ENCODE measurements at regions not wholly inside any gene's neighbourhood (a gene's known extent, or its start where the extent isn't known, plus 50 kb on each side); places are given as distances from the start of the nearest gene placed in this dataset.

DNA sequence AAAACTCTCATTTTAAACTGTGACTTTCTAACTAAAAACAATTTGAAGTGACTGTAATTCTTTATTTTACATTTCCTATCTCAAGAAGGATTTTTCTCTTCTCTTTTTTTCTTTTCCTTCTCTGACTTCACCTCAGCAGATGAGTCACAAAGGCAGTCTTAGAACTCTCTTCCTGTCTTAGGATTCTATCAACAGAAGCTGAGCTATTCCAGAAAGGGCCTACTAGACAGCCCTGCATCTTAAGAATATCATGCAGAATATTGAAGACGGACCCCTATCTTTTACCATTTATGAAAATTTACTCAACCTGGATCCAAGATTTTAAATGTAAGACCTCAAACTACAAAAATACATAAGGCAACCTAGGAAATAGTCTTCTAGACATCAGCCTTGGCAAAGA is 365.7 kb upstream of the SEMA3C start:
- H3K9ac ChIP-seq (ENCODE audit: low read depth in 1 of 2, low read length in 2 of 2), result no peak overlapping the region
- H3K27ac ChIP-seq (ENCODE audit: low read depth in 1 of 2, low read length in 2 of 2), result no peak overlapping the region
- WGBS, result 83% methylated on average over 1 of the region's 1 CpG
- H3K9me3 ChIP-seq (ENCODE audit: control insufficient read depth in 4 of 4, low read length in 3 of 4), result peaks cover 0 to 3% (median 0%) of the 10 kb centered on the region in 4 donors
- no peaks in the 10 kb centered on the region for H3K4me1 ChIP-seq (ENCODE audit: control insufficient read depth in 4 of 4, insufficient read depth in 4 of 4, low read length in 3 of 4)
- no peak for DNase-seq (ENCODE audit: low spot score)
- no peak overlapping the region for H3K4me3 ChIP-seq (ENCODE audit: low read depth in 1 of 3, low read length in 3 of 3)
- no peak for TF ChIP-seq JUND (IDR thresholded peaks at IDR 0.05)
- no peak for TF ChIP-seq HNF4A (conservative IDR thresholded peaks at IDR 0.05)
- no peak for TF ChIP-seq TAF1 (conservative IDR thresholded peaks at IDR 0.05)
- TF ChIP-seq, protein P1, sequence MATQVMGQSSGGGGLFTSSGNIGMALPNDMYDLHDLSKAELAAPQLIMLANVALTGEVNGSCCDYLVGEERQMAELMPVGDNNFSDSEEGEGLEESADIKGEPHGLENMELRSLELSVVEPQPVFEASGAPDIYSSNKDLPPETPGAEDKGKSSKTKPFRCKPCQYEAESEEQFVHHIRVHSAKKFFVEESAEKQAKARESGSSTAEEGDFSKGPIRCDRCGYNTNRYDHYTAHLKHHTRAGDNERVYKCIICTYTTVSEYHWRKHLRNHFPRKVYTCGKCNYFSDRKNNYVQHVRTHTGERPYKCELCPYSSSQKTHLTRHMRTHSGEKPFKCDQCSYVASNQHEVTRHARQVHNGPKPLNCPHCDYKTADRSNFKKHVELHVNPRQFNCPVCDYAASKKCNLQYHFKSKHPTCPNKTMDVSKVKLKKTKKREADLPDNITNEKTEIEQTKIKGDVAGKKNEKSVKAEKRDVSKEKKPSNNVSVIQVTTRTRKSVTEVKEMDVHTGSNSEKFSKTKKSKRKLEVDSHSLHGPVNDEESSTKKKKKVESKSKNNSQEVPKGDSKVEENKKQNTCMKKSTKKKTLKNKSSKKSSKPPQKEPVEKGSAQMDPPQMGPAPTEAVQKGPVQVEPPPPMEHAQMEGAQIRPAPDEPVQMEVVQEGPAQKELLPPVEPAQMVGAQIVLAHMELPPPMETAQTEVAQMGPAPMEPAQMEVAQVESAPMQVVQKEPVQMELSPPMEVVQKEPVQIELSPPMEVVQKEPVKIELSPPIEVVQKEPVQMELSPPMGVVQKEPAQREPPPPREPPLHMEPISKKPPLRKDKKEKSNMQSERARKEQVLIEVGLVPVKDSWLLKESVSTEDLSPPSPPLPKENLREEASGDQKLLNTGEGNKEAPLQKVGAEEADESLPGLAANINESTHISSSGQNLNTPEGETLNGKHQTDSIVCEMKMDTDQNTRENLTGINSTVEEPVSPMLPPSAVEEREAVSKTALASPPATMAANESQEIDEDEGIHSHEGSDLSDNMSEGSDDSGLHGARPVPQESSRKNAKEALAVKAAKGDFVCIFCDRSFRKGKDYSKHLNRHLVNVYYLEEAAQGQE (IDR thresholded peaks at IDR 0.05), result no peak
- TF ChIP-seq, protein P2, sequence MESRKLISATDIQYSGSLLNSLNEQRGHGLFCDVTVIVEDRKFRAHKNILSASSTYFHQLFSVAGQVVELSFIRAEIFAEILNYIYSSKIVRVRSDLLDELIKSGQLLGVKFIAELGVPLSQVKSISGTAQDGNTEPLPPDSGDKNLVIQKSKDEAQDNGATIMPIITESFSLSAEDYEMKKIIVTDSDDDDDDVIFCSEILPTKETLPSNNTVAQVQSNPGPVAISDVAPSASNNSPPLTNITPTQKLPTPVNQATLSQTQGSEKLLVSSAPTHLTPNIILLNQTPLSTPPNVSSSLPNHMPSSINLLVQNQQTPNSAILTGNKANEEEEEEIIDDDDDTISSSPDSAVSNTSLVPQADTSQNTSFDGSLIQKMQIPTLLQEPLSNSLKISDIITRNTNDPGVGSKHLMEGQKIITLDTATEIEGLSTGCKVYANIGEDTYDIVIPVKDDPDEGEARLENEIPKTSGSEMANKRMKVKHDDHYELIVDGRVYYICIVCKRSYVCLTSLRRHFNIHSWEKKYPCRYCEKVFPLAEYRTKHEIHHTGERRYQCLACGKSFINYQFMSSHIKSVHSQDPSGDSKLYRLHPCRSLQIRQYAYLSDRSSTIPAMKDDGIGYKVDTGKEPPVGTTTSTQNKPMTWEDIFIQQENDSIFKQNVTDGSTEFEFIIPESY (IDR thresholded peaks at IDR 0.05), result no peak
- TF ChIP-seq, protein P3, sequence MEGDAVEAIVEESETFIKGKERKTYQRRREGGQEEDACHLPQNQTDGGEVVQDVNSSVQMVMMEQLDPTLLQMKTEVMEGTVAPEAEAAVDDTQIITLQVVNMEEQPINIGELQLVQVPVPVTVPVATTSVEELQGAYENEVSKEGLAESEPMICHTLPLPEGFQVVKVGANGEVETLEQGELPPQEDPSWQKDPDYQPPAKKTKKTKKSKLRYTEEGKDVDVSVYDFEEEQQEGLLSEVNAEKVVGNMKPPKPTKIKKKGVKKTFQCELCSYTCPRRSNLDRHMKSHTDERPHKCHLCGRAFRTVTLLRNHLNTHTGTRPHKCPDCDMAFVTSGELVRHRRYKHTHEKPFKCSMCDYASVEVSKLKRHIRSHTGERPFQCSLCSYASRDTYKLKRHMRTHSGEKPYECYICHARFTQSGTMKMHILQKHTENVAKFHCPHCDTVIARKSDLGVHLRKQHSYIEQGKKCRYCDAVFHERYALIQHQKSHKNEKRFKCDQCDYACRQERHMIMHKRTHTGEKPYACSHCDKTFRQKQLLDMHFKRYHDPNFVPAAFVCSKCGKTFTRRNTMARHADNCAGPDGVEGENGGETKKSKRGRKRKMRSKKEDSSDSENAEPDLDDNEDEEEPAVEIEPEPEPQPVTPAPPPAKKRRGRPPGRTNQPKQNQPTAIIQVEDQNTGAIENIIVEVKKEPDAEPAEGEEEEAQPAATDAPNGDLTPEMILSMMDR (IDR thresholded peaks at IDR 0.05; ENCODE audit: low read depth, low read length, missing input control), result no peak
- TF ChIP-seq NR2F2 (IDR thresholded peaks at IDR 0.05), result no peak
- TF ChIP-seq EGR1 (IDR thresholded peaks at IDR 0.05; ENCODE audit: low read depth in 2 of 2), result no peak
- TF ChIP-seq, protein P4, sequence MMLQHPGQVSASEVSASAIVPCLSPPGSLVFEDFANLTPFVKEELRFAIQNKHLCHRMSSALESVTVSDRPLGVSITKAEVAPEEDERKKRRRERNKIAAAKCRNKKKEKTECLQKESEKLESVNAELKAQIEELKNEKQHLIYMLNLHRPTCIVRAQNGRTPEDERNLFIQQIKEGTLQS (IDR thresholded peaks at IDR 0.05), result no peak
- no peak for TF ChIP-seq RXRA (IDR thresholded peaks at IDR 0.05)
- TF ChIP-seq, protein P5, sequence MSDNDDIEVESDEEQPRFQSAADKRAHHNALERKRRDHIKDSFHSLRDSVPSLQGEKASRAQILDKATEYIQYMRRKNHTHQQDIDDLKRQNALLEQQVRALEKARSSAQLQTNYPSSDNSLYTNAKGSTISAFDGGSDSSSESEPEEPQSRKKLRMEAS (IDR thresholded peaks at IDR 0.05), result no peak
- no peak for TF ChIP-seq GABPA (IDR thresholded peaks at IDR 0.05 in 1 of 2, conservative IDR thresholded peaks at IDR 0.05 in 1 of 2)
- no peak for TF ChIP-seq YY1 (IDR thresholded peaks at IDR 0.05)
- no peak for TF ChIP-seq SP1 (IDR thresholded peaks at IDR 0.05)
- TF ChIP-seq HNF4G (IDR thresholded peaks at IDR 0.05), result no peak
- no peak for TF ChIP-seq RAD21 (IDR thresholded peaks at IDR 0.05)
- no peak for TF ChIP-seq FOXA1 (IDR thresholded peaks at IDR 0.05)
- no peak for TF ChIP-seq FOXA2 (IDR thresholded peaks at IDR 0.05)
- no peaks in the 10 kb centered on the region for H3K36me3 ChIP-seq (ENCODE audit: control insufficient read depth in 4 of 4, insufficient read depth in 3 of 4, low read depth in 1 of 4, low read length in 3 of 4)
- no peaks in the 10 kb centered on the region for H3K27me3 ChIP-seq (ENCODE audit: control insufficient read depth in 4 of 4, insufficient read depth in 4 of 4, low read length in 3 of 4)
